HL-60 (cell line): ENCODE measurements at regions not wholly inside any gene's neighbourhood (a gene's known extent, or its start where the extent isn't known, plus 50 kb on each side); places are given as distances from the start of the nearest gene placed in this dataset.
"Not testable (repeated sequence)": the region's sequence is repeated elsewhere in the genome, so short reads cannot be mapped to it uniquely, and the experiment has no call there.

ENCODE experiments used
- CTCF ChIP-seq: IDR thresholded peaks from one replicate; pipeline ENCODE4 v1.5.1; 2011; ENCODE audit warnings: low read length, control low read depth, inconsistent platforms; ENCODE audit not compliant: insufficient read depth
- SPI1 ChIP-seq: IDR thresholded peaks from 2 replicates; pipeline ENCODE4 v1.6.1; 2012; ENCODE audit warnings: low read depth, mild to moderate bottlenecking, borderline replicate concordance

GRCh38 chr4:85043812-85044496, 77.5 kb upstream of the WDFY3 start:
- TF ChIP-seq CTCF, SPI1: not testable (repeated sequence)
